WTC11 (cell line): ENCODE measurements at regions not wholly inside any gene's neighbourhood (a gene's known extent, or its start where the extent isn't known, plus 50 kb on each side); places are given as distances from the start of the nearest gene placed in this dataset.

Experiments
- CTCF ChIP-seq: fragments of 200-600 bp; IDR thresholded peaks from 2 replicates; pipeline ENCODE4 v1.8.0; 2022; ENCODE audit warnings: antibody characterized with exemption
- HMGXB4 ChIP-seq: sonication (generic); formaldehyde crosslinking; IDR thresholded peaks from 2 replicates; pipeline ENCODE4 v1.8.1; 2023; ENCODE audit warnings: mild to moderate bottlenecking, moderate library complexity, missing genetic modification reagents
- IRF1 ChIP-seq: sonication (generic); formaldehyde crosslinking; IDR thresholded peaks from 2 replicates; pipeline ENCODE4 v1.8.0; 2023; ENCODE audit warnings: missing genetic modification reagents
- NFYB ChIP-seq: sonication (generic); formaldehyde crosslinking; conservative IDR thresholded peaks from 2 replicates; pipeline ENCODE4 v1.8.0; 2022; ENCODE audit warnings: low read depth, missing genetic modification reagents
- PRRX2 ChIP-seq: fragments of 250-450 bp; sonication (Bioruptor Pico); IDR thresholded peaks from 2 replicates; pipeline ENCODE4 v1.8.0; 2021; ENCODE audit warnings: mild to moderate bottlenecking
- SP1 ChIP-seq: sonication (generic); formaldehyde crosslinking; conservative IDR thresholded peaks from 2 replicates; pipeline ENCODE4 v1.8.1; 2022; ENCODE audit warnings: missing genetic modification reagents
- ZNF121 ChIP-seq: sonication (generic); formaldehyde crosslinking; IDR thresholded peaks from 2 replicates; pipeline ENCODE4 v1.8.0; 2023; ENCODE audit warnings: missing genetic modification reagents
- ZNF263 ChIP-seq: sonication (generic); formaldehyde crosslinking; IDR thresholded peaks from 2 replicates; pipeline ENCODE4 v1.8.1; 2022; ENCODE audit warnings: low read depth, mild to moderate bottlenecking, moderate library complexity, missing genetic modification reagents

- TF ChIP-seq CTCF: no peak
- no peak for TF ChIP-seq HMGXB4 (CRISPR knock-in tag)
- TF ChIP-seq NFYB: no peak
- no peak for TF ChIP-seq ZNF121 (CRISPR knock-in tag)
- TF ChIP-seq PRRX2 (CRISPR knock-in tag): no peak
- TF ChIP-seq SP1: no peak
- no peak for TF ChIP-seq IRF1 (CRISPR knock-in tag)
- no peak for TF ChIP-seq ZNF263
These were observed 1389.7 kb downstream of the DSC3 start for GRCh38 chr18:29652797-29653196.
